ENCODE measurements at regions not wholly inside any gene's neighbourhood (a gene's known extent, or its start where the extent isn't known, plus 50 kb on each side); places are given as distances from the start of the nearest gene placed in this dataset.

- TF ChIP-seq, protein P1, sequence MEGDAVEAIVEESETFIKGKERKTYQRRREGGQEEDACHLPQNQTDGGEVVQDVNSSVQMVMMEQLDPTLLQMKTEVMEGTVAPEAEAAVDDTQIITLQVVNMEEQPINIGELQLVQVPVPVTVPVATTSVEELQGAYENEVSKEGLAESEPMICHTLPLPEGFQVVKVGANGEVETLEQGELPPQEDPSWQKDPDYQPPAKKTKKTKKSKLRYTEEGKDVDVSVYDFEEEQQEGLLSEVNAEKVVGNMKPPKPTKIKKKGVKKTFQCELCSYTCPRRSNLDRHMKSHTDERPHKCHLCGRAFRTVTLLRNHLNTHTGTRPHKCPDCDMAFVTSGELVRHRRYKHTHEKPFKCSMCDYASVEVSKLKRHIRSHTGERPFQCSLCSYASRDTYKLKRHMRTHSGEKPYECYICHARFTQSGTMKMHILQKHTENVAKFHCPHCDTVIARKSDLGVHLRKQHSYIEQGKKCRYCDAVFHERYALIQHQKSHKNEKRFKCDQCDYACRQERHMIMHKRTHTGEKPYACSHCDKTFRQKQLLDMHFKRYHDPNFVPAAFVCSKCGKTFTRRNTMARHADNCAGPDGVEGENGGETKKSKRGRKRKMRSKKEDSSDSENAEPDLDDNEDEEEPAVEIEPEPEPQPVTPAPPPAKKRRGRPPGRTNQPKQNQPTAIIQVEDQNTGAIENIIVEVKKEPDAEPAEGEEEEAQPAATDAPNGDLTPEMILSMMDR (IDR thresholded peaks at IDR 0.05; ENCODE audit: low read depth, low read length, poor library complexity, severe bottlenecking) = no peak
- TF ChIP-seq EZH2phosphoT487 (IDR thresholded peaks at IDR 0.05; ENCODE audit: borderline replicate concordance, low read length) = no peak
Measured at GRCh38 chr4:125917559-125917958, 602.8 kb downstream of the FAT4 start.
